ENCODE measurements at regions not wholly inside any gene's neighbourhood (a gene's known extent, or its start where the extent isn't known, plus 50 kb on each side); places are given as distances from the start of the nearest gene placed in this dataset.

GRCh38 chr5:92429646-92430045 is 1046.5 kb upstream of the ARRDC3 start:
- Histone ChIP-seq H3K27me3 (replicated peaks in 1 of 7) (no peaks in the 10 kb centered on the region), H3K9me3 (peaks cover 0 to 27% (median 15%) of the 10 kb centered on the region in 8 donors), H3K36me3 (no peaks in the 10 kb centered on the region), H3K4me1 (no peaks in the 10 kb centered on the region), H3K27ac (no peak overlapping the region), H3K4me3 (no peak overlapping the region)
- DNase-seq: no peak
- TF ChIP-seq CTCF (IDR thresholded peaks at IDR 0.05 in 8 of 11, conservative IDR thresholded peaks at IDR 0.05 in 3 of 11) (no peak), POLR2AphosphoS5 (IDR thresholded peaks at IDR 0.05) (no peak), POLR2A (IDR thresholded peaks at IDR 0.05) (no peak)
- WGBS, 5 donors: 64 to 72% (median 67%) methylated on average over 3 of the region's 3 CpGs
- intact Hi-C loops (cut with DNase I; ENCODE audit: low total_unique reads): no loop called here

GRCh38 chr5:92428415-92428814 is 1045.3 kb upstream of the ARRDC3 start:
- Histone ChIP-seq H3K4me1 (no peaks in the 10 kb centered on the region), H3K9me3 (peaks cover 0 to 28% (median 14%) of the 10 kb centered on the region in 8 donors), H3K36me3 (no peaks in the 10 kb centered on the region), H3K4me3 (no peak overlapping the region), H3K27me3 (replicated peaks in 1 of 7) (no peaks in the 10 kb centered on the region), H3K27ac (no peak overlapping the region)
- intact Hi-C loops (cut with DNase I; ENCODE audit: low total_unique reads): no loop called here
- no peak for TF ChIP-seq POLR2AphosphoS5 (IDR thresholded peaks at IDR 0.05)
- no peak for TF ChIP-seq CTCF (IDR thresholded peaks at IDR 0.05 in 8 of 11, conservative IDR thresholded peaks at IDR 0.05 in 3 of 11)
- no peak for TF ChIP-seq POLR2A (IDR thresholded peaks at IDR 0.05)
- no peak for DNase-seq
- 74 to 81% (median 76%) methylated on average over 4 of the region's 4 CpGs for WGBS, 5 donors

- WGBS, 5 donors: 64 to 83% (median 67%) methylated on average over 1 of the region's 1 CpG
Measured at GRCh38 chr5:92424785-92425426, 1041.8 kb upstream of the ARRDC3 start.

More at GRCh38 chr5:92424785-92425426, 1041.8 kb upstream of the ARRDC3 start:
- Histone ChIP-seq H3K27ac (no peak overlapping the region), H3K4me1 (no peaks in the 10 kb centered on the region), H3K4me3 (no peak overlapping the region), H3K27me3 (replicated peaks in 1 of 7) (no peaks in the 10 kb centered on the region), H3K36me3 (no peaks in the 10 kb centered on the region), H3K9me3 (peaks cover 0 to 53% (median 26%) of the 10 kb centered on the region in 8 donors)
- TF ChIP-seq CTCF (IDR thresholded peaks at IDR 0.05 in 8 of 11, conservative IDR thresholded peaks at IDR 0.05 in 3 of 11) (no peak), POLR2AphosphoS5 (IDR thresholded peaks at IDR 0.05) (no peak), POLR2A (IDR thresholded peaks at IDR 0.05) (no peak)
- intact Hi-C loops (cut with DNase I; ENCODE audit: low total_unique reads): no loop called here
- DNase-seq: no peak

Data from spleen (tissue), 11 donors.